Loucy (cell line): ENCODE measurements at regions not wholly inside any gene's neighbourhood (a gene's known extent, or its start where the extent isn't known, plus 50 kb on each side); places are given as distances from the start of the nearest gene placed in this dataset.

ENCODE experiments used
- H2AFZ ChIP-seq: fragments of 200-600 bp; sonication (generic); 2 replicates; pipeline ENCODE4 v1.6.0; 2016; ENCODE audit warnings: antibody characterized with exemption, mild to moderate bottlenecking, low read length, moderate library complexity
- H3F3A ChIP-seq: fragments of 200-600 bp; 2 replicates; pipeline ENCODE4 v1.6.0; 2016; ENCODE audit warnings: antibody characterized with exemption, low read depth, mild to moderate bottlenecking
- H3K27me3 ChIP-seq: fragments of 200-600 bp; sonication (generic); 2 replicates; pipeline ENCODE4 v1.6.1; 2014; ENCODE audit warnings: low read length, mild to moderate bottlenecking; ENCODE audit not compliant: insufficient read depth, poor library complexity, severe bottlenecking
- H3K36me3 ChIP-seq: fragments of 200-600 bp; sonication (generic); 2 replicates; pipeline ENCODE4 v1.6.1; 2016; ENCODE audit warnings: low read length; ENCODE audit not compliant: insufficient read depth
- H3K4me1 ChIP-seq: fragments of 200-600 bp; sonication (generic); 2 replicates; pipeline ENCODE4 v1.5.1; 2014; ENCODE audit warnings: low read length, mild to moderate bottlenecking; ENCODE audit not compliant: insufficient read depth, poor library complexity, severe bottlenecking
- H3K4me2 ChIP-seq: fragments of 200-600 bp; sonication (generic); 2 replicates; pipeline ENCODE4 v1.6.0; 2014; ENCODE audit warnings: antibody characterized with exemption, low read length, low read depth, mild to moderate bottlenecking; ENCODE audit not compliant: poor library complexity, severe bottlenecking
- H3K4me3 ChIP-seq: fragments of 200-600 bp; sonication (generic); 2 replicates; pipeline ENCODE4 v1.5.1; 2014; ENCODE audit warnings: low read length, mild to moderate bottlenecking, mixed read lengths; ENCODE audit not compliant: poor library complexity, severe bottlenecking
- H3K79me2 ChIP-seq: fragments of 200-600 bp; sonication (generic); 2 replicates; pipeline ENCODE4 v1.6.1; 2014; ENCODE audit warnings: low read length; ENCODE audit not compliant: insufficient read depth
- H3K9ac ChIP-seq: fragments of 200-600 bp; sonication (generic); 2 replicates; pipeline ENCODE4 v1.6.0; 2014; ENCODE audit warnings: mild to moderate bottlenecking, low read depth, low read length, moderate library complexity; ENCODE audit not compliant: poor library complexity, severe bottlenecking
- H3K9me2 ChIP-seq: fragments of 200-600 bp; sonication (generic); replicated peaks from 2 replicates; pipeline ENCODE4 v1.6.1; 2016; ENCODE audit warnings: low read depth, low read length, mixed read lengths
- H3K9me3 ChIP-seq: fragments of 200-600 bp; sonication (generic); 2 replicates; pipeline ENCODE4 v1.6.1; 2014; ENCODE audit warnings: mild to moderate bottlenecking, antibody characterized with exemption, low read length, low read depth; ENCODE audit not compliant: insufficient read depth
- H4K20me1 ChIP-seq: fragments of 200-600 bp; sonication (generic); 2 replicates; pipeline ENCODE4 v1.6.0; 2014; ENCODE audit warnings: antibody characterized with exemption, low read length, mild to moderate bottlenecking; ENCODE audit not compliant: insufficient read depth, poor library complexity, severe bottlenecking
- EZH2phosphoT487 ChIP-seq: fragments of 200-600 bp; IDR thresholded peaks from 2 replicates; pipeline ENCODE4 v1.6.1; 2018; ENCODE audit warnings: antibody characterized with exemption, mild to moderate bottlenecking, moderate library complexity, borderline replicate concordance
- TF ChIP-seq, protein P1 (sequence below): fragments of 200-600 bp; sonication (generic); conservative IDR thresholded peaks from 2 replicates; pipeline ENCODE4 v1.5.1; 2014; ENCODE audit warnings: mild to moderate bottlenecking, antibody characterized with exemption, low read length

GRCh38 chr13:55345224-55345623 lies 1795.5 kb upstream of the PRR20A start:
- no peak overlapping the region for H2AFZ ChIP-seq
- no peaks in the 10 kb centered on the region for H3K79me2 ChIP-seq
- H4K20me1 ChIP-seq = no peaks in the 10 kb centered on the region
- no peak overlapping the region for H3K9ac ChIP-seq
- H3K9me3 ChIP-seq = no peaks in the 10 kb centered on the region
- no peak overlapping the region for H3K4me3 ChIP-seq
- H3K4me1 ChIP-seq = no peaks in the 10 kb centered on the region
- H3K36me3 ChIP-seq = no peaks in the 10 kb centered on the region
- H3K27me3 ChIP-seq = no peaks in the 10 kb centered on the region
- TF ChIP-seq, protein P1, sequence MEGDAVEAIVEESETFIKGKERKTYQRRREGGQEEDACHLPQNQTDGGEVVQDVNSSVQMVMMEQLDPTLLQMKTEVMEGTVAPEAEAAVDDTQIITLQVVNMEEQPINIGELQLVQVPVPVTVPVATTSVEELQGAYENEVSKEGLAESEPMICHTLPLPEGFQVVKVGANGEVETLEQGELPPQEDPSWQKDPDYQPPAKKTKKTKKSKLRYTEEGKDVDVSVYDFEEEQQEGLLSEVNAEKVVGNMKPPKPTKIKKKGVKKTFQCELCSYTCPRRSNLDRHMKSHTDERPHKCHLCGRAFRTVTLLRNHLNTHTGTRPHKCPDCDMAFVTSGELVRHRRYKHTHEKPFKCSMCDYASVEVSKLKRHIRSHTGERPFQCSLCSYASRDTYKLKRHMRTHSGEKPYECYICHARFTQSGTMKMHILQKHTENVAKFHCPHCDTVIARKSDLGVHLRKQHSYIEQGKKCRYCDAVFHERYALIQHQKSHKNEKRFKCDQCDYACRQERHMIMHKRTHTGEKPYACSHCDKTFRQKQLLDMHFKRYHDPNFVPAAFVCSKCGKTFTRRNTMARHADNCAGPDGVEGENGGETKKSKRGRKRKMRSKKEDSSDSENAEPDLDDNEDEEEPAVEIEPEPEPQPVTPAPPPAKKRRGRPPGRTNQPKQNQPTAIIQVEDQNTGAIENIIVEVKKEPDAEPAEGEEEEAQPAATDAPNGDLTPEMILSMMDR = no peak
- no peak for TF ChIP-seq EZH2phosphoT487
- no peak overlapping the region for H3K4me2 ChIP-seq
- no peaks in the 10 kb centered on the region for H3F3A ChIP-seq
- no peaks in the 10 kb centered on the region for H3K9me2 ChIP-seq

DNA sequence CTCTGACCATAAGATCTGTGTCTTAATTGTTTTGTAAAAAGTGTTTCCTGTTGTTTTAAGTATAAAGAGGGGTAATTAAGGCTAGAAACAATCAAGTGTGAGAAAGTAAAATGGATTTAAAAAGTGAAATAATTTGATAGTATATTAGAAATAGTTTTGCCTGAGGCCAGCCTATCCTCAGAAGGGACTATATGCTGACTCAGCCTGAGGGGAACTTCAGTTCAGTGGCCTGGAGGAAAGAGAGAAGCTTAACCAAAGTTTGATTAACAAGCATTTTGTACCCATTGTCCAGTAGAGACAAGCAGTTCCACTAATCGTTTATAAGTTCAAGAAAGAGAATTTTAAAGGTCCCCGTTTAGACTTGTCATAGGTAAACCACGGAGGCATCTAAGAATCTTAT lies 1793.2 kb upstream of the PRR20A start:
- no peaks in the 10 kb centered on the region for H3K4me1 ChIP-seq
- H3F3A ChIP-seq = no peaks in the 10 kb centered on the region
- H3K4me2 ChIP-seq = no peak overlapping the region
- no peaks in the 10 kb centered on the region for H3K36me3 ChIP-seq
- H3K4me3 ChIP-seq = no peak overlapping the region
- H3K9ac ChIP-seq = no peak overlapping the region
- H3K9me2 ChIP-seq = no peaks in the 10 kb centered on the region
- H3K27me3 ChIP-seq = no peaks in the 10 kb centered on the region
- no peak overlapping the region for H2AFZ ChIP-seq
- H3K79me2 ChIP-seq = no peaks in the 10 kb centered on the region
- H3K9me3 ChIP-seq = no peaks in the 10 kb centered on the region
- no peaks in the 10 kb centered on the region for H4K20me1 ChIP-seq
- TF ChIP-seq EZH2phosphoT487 = no peak

DNA sequence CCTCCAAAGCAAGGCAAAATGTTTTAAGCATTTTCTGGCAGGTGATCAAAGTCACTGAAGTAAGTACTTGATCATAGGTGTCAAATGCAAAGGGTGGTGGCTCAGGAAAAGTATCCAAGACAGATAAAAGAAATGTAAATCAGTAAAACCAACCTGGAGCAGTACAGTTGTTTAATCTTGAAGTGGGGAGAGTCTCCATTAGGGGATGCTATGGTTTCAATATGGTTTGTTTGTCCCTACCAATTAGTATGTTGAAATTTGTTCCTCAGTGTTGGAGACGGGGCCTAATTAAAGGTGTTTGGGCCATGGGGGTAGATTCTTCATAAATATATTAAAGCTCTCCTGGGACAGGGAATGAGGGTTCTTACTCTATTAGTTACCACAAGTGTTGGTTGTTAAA lies 1781.7 kb upstream of the PRR20A start:
- H3K9me3 ChIP-seq = no peaks in the 10 kb centered on the region
- no peak for TF ChIP-seq EZH2phosphoT487
- TF ChIP-seq, protein P1 = no peak
- H3K4me2 ChIP-seq = no peak overlapping the region

GRCh38 chr13:55361141-55361540 lies 1779.6 kb upstream of the PRR20A start:
- no peaks in the 10 kb centered on the region for H3K9me2 ChIP-seq

More for the DNA sequence above, 1781.7 kb upstream of the PRR20A start:
- H3K36me3 ChIP-seq = no peaks in the 10 kb centered on the region
- no peak overlapping the region for H3K4me3 ChIP-seq
- H3K4me1 ChIP-seq = no peaks in the 10 kb centered on the region
- H3K27me3 ChIP-seq = no peaks in the 10 kb centered on the region
- H2AFZ ChIP-seq = no peak overlapping the region
- no peaks in the 10 kb centered on the region for H3K79me2 ChIP-seq
- H4K20me1 ChIP-seq = no peaks in the 10 kb centered on the region
- no peak overlapping the region for H3K9ac ChIP-seq
- H3F3A ChIP-seq = no peaks in the 10 kb centered on the region
- no peaks in the 10 kb centered on the region for H3K9me2 ChIP-seq

More at GRCh38 chr13:55361141-55361540, 1779.6 kb upstream of the PRR20A start:
- TF ChIP-seq EZH2phosphoT487 = no peak
- TF ChIP-seq, protein P1 = no peak
- Histone ChIP-seq H3K9ac (no peak overlapping the region), H4K20me1 (no peaks in the 10 kb centered on the region), H3K79me2 (no peaks in the 10 kb centered on the region), H3F3A (no peaks in the 10 kb centered on the region), H3K4me1 (no peaks in the 10 kb centered on the region), H3K27me3 (no peaks in the 10 kb centered on the region), H3K4me2 (no peak overlapping the region), H3K9me3 (no peaks in the 10 kb centered on the region), H3K36me3 (no peaks in the 10 kb centered on the region), H3K4me3 (no peak overlapping the region), H2AFZ (no peak overlapping the region)
